Dermis blood vessel endothelial cell (primary cell): ENCODE measurements at regions not wholly inside any gene's neighbourhood (a gene's known extent, or its start where the extent isn't known, plus 50 kb on each side); places are given as distances from the start of the nearest gene placed in this dataset.

Experiments used
- DNase-seq: peaks from one replicate; pipeline ENCODE4 v3.0.0; 2010

DNA sequence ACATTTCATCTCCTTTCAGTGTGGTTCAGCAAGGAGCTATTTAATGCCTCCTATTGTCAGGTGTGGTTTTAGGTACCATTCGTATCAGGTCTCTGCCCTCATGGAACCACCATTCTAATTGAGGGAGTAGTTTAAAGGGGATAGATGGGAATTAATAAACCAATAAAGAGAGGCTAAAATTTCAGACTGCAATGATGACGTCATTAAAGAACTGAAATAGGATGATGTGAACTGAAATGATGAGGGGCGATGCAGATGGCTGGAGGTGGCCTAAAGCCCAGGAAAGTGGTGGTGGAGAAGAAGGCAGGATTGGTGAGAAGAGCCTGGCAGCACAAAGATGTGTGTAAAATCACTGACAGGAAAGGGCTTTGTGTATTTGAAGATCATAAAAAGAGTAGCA, 148.9 kb upstream of the RBFOX1 start:
- no peak for DNase-seq

DNA sequence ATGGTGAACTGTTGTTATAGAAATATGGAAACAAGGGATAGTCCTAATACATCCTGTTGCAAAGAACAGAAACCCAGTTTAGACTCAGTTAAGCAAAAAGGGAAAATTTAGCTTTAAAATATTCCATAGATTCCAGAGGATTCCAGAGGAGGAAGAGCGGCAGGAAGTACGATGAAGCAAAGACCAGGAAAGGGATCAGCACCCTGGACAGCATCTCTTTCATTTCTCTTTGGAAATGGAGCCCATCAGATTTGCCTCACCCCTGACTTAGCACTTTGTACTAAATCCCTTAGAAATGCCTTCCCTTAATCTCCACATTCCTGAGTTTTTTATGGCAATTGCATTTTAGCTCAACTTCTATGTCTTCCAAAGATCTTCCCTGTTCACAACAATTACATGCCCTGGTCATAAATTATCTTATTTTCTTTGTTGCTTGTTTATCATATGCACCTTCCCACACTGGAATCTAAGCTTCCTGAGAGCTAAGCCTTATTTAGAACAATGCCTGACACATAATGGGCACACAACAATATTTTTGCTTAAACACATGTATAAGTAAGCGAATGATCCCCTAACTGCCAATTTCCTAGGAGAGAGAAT, 150.0 kb upstream of the RBFOX1 start:
- no peak for DNase-seq

DNA sequence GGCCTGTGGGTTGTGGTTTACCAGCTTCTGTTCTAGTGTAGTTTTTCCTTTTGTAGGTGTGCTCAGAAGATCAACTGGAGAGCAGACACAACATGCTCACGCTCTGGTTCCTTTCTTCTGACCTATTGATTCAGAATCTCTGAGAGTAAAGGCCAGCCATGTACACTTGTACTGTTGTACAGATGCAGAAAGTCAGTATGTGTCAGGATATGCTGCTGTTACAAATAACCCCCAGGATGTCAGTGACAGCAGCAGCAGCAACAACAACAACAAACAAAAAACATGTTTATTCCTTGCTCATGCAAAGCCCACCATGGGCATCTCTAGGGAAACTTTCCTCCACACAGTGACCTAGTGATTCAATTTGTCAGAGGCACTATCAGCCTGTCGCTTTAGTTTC, 154.8 kb upstream of the RBFOX1 start:
- DNase-seq, result no peak

DNA sequence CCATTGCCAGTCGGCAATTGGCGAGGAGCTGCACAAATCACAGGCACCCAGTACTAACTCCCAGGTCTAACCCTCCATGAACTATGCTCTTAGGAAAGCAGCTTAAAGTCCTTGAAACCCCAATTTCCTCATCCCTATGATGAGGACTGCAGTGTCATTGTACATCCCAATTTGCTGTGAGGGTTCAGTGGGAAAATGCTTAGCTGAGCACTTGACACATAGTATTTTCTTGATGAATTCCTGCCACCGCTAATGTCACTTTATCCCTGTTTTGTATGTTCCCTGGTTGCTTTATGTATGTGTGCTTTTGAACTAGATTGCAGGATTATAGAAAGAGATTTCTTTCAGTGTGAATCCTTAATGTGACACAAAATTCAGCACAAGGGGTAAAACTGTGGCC, 161.5 kb upstream of the RBFOX1 start:
- no peak for DNase-seq

DNA sequence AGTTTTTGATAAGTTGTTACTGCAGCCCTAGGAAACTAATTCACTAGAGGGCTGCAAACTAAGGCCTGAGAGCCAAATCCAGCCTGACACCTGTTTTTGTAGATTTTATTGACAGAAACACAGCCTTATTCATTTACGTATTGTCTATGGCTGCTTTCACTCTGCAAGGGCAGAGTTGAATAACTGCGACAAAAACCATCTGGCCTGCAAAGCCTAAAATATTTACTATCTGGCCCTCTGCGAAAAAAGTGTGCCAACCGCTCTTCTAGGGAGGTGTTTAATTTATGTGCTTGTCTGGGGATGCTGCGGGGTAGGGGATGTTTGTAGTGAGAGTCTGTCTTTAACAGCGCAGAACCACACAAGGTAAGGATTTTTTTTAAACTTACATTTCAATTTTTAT, 165.0 kb upstream of the RBFOX1 start:
- DNase-seq, result no peak

DNA sequence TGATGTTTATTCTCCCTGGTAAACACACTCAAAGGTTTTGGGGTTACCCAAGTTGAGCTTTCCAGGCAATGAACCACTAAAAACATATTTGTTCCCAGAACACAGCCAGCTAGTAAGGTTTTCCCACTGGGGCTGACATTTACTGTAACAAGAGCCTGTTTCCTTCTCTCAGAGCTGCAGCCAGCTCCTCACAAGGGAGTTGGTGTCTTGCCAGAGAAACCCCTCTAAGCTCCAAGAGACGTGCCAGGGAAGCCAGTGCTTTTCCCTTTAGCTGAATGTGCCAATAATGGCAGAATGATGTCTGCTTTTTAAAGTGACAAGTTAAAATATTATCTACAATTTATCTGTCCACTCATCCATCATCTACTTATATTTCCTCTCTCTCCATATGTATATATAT, 170.8 kb upstream of the RBFOX1 start:
- DNase-seq, result no peak

DNA sequence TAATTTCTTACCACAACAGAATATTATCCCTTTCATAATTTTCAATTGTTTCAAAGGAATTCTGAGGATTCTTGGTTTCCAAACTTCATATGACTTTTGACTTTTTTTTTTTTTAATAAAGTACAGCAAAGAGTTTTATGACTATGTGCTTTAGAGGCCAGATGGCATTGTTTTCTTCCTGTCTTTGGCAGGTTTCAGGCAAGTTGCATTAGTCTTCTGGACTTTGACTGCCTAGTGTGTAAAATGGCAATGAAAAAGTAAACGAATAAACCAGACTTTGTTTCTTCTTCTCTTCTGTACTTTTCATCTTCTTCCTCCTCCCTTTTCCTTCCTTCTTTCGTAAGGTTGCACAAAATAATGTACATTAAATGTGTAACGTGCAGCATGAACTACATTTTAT, 172.6 kb upstream of the RBFOX1 start:
- no peak for DNase-seq

DNA sequence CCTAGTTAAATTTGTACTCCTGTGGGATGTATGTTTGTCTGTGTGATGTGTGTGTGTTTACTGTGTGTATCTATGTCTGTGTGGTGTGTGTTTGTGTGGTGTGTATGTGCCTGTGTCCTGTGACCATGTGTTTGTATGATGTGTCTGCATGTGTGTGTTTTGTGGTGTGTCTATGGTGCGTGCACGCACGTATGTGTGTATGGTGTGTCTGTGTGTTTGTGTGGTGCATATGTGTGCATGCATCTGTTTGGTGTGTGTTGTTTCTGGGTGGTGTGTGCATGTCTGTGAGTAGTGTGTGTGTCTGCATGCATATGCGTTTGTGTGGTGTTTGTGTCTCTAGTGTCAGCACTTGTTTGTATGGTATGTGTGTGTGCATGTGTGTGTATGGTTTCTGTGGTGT, 174.2 kb upstream of the RBFOX1 start:
- no peak for DNase-seq

DNA sequence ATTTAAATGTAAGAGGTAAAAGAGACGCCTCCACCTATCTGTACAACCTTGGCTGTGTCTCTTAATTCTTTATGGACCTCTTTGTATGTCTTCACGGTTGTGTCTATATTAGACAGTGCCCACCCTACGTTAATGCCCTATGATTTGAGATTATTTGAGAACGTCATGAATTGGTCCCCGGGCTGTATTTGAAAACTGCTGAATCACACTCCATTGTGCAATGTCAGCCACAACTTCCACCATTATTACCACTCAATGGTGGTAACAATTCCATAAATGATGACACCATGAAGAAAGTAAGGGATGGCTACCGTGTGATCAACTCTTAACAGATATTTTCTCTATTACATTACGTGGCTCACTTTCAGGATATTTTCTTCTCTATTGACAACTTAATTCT, 182.4 kb upstream of the RBFOX1 start:
- DNase-seq, result no peak

DNA sequence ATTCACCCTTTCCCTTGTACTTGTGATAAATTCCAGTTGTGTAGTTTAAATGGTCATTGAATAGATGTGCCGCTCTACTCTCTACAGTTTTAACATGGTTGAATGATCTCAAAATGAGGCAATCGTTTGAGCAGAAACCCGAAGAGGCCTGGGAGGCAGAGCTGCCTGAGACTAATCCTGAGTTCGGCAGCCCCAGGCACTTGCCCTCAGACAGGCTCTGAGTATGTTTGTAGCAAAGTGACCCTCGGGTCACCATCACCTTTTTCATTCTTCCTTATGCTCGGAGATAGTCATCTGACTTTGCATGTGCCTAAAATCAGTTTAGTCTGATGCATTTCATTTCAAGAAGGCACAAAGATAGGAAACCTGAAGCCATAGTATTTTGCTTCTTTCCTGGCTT, 184.0 kb upstream of the RBFOX1 start:
- DNase-seq, result no peak

DNA sequence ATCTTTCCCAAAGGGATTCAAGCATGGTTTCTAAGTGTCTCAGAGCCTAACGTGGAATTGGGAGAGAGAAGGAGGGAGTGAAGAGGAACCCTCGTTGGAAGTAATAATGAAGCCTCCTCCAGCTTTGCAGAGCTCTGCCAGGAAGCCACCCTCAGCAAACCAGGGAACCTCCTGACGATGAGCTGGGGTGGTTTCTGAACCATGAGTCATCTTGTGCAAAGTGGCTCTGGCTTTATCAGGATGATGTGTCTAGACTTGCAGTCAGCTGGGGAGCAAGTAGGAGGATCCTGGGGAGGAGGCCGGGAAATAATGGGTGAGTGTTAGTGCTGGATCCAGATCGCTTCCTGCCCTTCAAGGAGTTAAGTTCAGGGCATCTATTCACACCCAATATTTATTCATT, 191.7 kb upstream of the RBFOX1 start:
- no peak for DNase-seq

DNA sequence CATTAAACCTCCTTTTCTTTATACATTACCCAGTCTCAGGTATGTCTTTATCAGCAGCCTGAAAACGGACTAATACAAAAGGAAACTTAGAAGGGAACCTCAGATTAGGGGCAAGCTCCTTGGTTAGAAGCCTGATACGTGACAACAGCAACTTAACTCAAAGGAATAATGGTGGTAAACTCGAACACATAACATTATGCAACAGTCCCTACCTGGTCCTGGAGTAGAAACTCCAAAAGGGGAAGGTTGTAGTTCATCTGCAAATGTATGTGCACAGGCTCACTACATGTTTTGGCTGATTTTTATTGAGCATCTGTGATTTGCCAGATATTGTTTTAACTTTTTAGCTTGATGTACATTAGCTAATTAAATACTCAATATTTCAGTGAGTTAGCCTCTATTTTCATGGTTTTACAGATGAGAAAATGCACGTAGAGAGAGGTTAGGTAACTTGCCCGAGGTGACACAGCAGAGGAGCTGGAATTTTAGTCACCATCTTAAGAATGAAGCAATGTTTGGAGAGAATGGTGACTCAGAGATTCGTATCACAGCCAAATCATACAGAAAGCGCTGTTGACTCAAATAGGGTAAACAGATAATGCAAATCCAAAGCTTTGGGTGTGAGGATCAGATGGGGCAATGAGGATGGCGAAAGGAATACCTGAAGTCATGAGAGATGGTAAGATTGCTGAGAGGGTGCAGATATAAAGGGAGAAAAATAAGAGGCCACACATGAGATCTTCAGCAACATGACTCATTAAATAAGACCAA, 194.9 kb upstream of the RBFOX1 start:
- DNase-seq, result no peak

DNA sequence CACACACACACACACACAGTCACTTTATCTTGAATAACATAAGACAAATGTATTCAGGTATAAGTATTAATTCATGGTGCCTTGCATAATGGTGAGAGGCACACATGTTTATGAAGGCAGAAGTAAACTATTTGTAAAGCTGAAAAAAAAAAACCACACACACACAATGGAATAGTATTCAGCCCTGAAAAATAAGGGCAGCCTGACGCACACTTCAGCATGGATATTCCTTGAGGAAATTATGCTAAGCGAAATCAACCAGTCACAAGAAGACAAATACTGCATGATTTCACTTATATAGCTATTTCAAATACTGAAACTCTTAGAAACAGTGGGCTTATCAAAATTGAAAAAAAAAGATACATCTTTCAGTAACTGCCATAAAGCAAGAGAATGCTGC, 200.2 kb upstream of the RBFOX1 start:
- no peak for DNase-seq

DNA sequence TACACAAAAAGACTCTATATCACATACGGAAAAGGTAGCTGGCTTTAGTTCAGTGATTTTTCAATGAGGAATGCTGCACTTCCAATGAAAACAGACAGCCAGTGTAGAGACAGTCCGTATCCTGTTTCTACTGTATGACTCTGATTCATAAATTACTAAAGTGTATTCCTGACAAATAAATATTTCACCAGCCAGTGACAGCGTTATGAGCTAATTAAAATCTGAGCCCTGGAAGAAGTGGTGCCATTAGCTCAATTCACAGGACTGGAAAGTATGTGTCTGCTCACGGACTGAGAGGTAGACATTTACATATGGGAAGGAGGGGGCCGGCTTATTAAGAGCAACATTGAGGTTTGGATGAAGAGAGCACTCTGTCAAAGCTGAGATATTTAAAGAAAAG, 207.9 kb upstream of the RBFOX1 start:
- DNase-seq, result no peak

DNA sequence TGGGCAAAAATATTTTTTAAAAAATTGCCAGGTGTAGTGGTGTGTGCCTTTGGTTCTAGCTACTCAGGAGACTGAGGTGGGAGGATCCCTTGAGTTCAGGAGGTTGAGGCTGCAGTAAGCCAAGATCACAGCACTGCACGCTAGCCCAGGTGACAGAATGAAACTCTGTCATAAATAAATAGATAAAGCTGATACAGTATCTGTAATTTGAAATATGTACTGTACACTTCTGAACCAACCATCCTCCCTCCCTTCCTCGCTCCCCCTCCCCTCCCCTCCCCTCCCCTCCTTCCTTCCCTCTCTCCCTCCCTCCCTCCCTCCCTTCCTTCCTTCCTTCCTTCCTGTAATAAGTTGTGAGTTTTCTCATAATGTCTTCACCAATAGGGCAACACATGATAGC, 208.4 kb upstream of the RBFOX1 start:
- DNase-seq, result no peak

DNA sequence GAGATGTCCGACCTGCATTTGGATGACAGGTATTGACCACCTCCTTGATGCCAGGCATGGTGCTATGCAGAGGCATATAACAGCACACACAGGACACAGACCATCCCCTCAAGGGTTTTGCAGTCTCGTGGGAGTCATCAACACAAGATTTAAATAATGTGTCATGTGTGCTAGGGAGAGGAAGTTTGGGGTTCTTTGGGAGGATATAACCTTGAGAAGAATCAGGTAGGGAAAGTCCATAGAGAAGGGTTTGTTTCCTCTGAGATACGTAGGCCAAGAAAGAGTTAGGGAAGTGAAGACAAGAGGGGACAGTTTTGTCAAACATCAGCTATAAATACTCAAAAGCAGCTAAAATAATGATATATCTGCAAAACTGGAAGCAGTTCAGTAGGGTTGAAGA, 215.9 kb upstream of the RBFOX1 start:
- DNase-seq, result no peak

DNA sequence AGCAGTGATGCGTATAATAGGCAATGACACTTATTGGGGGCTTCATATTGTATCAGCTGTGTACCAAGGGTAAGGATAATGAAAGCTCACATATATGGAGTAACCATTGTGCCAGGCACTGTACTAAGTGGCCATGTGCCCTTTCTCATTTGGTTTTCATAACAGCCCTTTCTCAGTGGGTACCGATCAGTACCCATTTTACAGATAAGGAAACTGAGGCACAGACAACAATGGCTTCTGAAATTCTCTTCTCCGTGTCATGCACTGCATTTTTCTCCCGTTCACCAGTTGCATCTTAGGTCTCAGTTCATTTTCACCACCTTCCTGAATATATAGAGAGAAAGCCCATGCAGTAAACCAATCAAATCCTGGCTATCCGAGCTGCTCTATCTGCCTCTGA, 216.7 kb upstream of the RBFOX1 start:
- no peak for DNase-seq

DNA sequence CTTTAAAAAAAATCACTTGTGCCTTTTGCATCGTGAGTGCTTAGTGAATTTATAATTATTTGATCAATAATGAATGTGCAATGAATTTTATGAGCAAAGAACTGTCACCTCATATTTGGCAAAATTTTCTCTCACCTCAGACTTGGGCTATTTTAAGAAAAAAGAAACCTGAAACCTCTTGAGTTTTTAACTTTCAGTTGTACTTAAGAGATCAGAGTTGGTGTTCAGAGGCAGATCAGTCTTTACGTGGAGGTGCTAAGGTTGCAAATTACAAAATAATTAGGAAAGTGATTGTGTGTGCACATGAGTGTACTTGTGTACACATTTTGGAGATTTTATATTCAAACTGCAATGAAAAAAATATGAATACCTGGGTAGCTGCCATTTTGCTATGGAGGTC, 218.7 kb upstream of the RBFOX1 start:
- DNase-seq, result no peak

DNA sequence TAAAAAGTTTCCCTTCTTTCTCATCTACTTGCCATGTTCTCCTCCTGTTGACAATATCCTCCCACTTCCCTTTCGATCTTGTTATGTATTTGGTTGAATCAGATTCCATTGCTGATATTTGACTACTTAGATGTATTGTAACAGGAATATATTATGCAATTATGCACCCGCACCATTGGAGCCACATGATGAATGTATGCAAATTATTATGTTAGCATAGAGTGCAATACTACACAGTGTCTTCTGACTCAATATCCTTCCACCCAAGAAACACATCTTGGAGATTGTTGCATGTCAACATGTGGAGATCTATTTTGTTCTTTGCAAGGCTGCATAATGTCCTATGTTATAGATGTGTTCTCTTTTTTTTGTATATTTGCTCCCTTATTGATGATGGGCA, 219.2 kb upstream of the RBFOX1 start:
- DNase-seq, result no peak

DNA sequence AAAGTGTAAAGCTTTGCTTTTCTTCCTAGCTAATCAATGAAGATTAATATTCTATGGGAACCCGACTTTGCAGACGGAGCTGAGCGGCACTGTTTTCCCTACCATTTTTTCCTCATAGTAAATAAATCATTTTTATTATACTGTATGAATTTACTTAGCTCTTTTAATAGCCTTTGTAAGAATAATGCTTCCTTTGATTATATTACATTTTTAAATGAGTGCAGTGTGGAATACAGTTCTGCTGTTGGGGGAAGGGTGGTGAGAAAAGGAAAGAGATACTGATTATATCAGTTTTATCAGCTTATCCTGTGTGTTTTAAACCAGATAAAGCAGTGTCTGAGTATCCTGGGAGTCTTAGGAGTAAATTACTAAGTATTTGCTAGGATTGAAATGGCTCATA, 221.4 kb upstream of the RBFOX1 start:
- DNase-seq, result no peak

DNA sequence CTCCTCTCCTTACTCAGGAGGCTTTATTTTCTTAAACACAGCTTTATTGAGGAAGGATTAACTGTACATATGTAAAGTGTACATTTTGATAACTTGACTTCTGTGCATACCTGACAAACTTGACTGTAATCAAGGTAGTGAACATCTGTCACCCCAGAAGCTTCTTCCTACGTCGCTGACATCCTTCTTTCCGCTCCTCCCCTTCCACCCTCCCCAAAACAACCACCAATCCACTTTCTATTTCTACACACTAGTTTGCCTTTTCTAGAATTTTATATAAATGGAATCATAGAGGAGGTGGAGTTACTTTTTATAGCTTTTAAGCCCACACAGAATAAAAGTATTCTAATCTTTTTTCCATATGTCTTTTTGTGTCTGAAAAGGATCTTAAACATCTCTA, 225.2 kb upstream of the RBFOX1 start:
- DNase-seq, result no peak

DNA sequence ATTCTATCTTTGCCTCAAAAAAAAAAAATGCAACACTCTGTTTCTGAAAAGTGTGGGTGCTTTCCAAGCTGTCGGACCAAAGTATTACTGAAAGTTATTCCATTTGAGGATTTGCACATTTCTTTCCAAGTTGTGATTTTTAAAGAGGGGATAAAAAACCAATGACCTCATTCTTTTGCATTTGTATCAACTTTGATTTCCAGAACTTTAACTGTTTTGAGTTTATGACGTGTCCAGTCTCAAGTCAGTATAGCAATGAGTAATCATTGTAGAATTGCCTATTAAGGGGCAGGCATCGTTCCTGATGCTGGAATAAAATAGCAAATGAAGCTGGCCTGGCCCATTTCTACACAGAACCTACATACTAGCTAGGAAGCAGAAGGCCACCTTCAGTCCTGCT, 229.6 kb upstream of the RBFOX1 start:
- no peak for DNase-seq

DNA sequence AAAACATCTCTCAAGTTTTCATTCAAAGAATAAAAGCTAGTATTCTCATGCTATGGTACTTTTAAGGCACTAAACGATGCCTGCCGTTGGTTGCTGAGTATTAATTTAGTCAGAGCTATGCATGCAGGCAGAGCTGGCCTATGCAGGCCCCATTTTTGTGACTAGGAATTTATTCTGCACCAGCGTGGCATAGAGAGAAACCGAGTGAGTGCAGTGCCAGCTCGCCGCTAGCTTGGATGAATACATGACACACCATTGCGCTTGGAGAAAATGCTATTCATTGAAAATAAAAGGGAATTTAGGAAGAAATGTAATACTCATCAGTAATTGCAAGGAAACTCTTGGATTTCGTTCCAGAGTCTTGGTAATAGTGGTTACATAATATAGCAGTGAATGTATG, 231.6 kb upstream of the RBFOX1 start:
- DNase-seq, result no peak

DNA sequence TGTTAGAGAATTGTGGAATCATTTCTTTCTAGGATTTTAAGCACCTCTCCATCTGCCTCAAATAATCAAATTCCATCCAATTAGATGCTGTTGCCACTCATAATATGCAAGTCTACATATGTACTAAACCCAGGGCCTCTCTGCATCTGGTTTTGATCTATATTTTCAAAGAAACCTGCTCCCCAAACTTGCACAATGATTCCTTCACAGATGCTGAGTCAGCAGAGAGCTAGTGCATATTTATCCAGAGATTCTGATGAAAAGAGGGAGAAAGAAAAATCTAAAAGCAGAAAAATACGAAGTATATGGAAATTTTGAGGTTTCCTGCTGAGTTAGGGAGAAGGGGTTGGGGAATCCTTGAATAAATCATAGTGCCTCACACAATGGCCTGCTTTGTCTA, 235.1 kb upstream of the RBFOX1 start:
- no peak for DNase-seq

DNA sequence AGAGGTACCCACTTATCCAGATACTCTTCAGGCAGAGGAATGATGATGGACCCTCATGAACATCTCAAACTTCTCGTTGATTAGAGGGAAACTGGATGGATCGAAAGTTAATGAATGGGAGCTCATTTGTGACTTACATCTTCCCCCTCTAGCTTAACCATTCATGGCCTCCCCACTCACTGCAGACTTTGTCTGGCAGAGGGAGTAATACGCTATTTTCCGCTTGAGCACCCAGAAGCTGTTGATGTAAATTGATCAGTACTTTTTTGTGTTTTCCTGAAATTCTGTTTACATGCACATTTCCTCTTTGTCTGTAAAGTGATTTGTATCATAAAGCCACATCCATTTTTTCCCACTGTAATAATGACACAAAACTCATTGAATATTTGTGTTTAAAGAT, 239.1 kb upstream of the RBFOX1 start:
- DNase-seq, result no peak
